OCI-LY1 (cell line): ENCODE measurements at regions not wholly inside any gene's neighbourhood (a gene's known extent, or its start where the extent isn't known, plus 50 kb on each side); places are given as distances from the start of the nearest gene placed in this dataset.

Experiments
- EZH2 ChIP-seq: fragments of 200-600 bp; sonication (generic), shearing (Covaris generic); IDR thresholded peaks from 2 replicates; pipeline ENCODE4 v1.8.0; 2017; ENCODE audit warnings: borderline replicate concordance, mixed run types, mild to moderate bottlenecking, antibody characterized with exemption, low read length, moderate library complexity, mixed read lengths
- TF ChIP-seq, protein P1 (sequence below): fragments of 200-600 bp; sonication (generic), shearing (Covaris generic); IDR thresholded peaks from 2 replicates; pipeline ENCODE4 v1.5.1; 2017; ENCODE audit warnings: mild to moderate bottlenecking, antibody characterized with exemption, low read length, moderate library complexity, mixed read lengths

DNA sequence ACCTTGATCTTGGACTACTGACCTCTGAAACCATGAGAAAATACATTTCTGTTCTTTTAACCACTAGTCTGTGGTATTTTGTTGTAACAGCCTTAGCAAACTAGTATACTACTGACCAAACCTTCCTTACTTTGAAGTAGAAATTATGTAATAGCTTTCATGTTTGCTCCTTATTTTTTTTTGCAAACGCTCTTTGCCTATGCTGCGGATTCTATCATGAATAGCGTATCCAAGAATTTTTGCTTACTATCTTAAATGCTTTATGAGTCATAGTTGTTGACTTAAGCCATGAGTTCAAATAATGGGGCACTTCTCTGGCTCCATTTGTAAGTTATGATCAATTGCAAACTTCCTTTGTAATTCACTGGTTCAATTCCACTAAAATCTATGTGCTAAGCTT lies 154.8 kb upstream of the CYLC2 start:
- TF ChIP-seq EZH2: no peak
- TF ChIP-seq, protein P1, sequence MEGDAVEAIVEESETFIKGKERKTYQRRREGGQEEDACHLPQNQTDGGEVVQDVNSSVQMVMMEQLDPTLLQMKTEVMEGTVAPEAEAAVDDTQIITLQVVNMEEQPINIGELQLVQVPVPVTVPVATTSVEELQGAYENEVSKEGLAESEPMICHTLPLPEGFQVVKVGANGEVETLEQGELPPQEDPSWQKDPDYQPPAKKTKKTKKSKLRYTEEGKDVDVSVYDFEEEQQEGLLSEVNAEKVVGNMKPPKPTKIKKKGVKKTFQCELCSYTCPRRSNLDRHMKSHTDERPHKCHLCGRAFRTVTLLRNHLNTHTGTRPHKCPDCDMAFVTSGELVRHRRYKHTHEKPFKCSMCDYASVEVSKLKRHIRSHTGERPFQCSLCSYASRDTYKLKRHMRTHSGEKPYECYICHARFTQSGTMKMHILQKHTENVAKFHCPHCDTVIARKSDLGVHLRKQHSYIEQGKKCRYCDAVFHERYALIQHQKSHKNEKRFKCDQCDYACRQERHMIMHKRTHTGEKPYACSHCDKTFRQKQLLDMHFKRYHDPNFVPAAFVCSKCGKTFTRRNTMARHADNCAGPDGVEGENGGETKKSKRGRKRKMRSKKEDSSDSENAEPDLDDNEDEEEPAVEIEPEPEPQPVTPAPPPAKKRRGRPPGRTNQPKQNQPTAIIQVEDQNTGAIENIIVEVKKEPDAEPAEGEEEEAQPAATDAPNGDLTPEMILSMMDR: no peak
